ENCODE measurements at regions not wholly inside any gene's neighbourhood (a gene's known extent, or its start where the extent isn't known, plus 50 kb on each side); places are given as distances from the start of the nearest gene placed in this dataset.
"Not testable (repeated sequence)": the region's sequence is repeated elsewhere in the genome, so short reads cannot be mapped to it uniquely, and the experiment has no call there.

GRCh38 chr20:22844959-22845358 lies 190.2 kb upstream of the SSTR4 start:
- no peak for DNase-seq (ENCODE audit: low read depth, low spot score)
- in situ Hi-C loops (cut with HindIII; ENCODE audit: low pct_unique_long_range_greater_than_20kb, low sequenced_read_pairs) = no loop called here

GRCh38 chr20:22846863-22847262 lies 188.2 kb upstream of the SSTR4 start:
- DNase-seq (ENCODE audit: low read depth, low spot score) = no peak
- in situ Hi-C loops (cut with HindIII; ENCODE audit: low pct_unique_long_range_greater_than_20kb, low sequenced_read_pairs) = no loop called here

GRCh38 chr20:22848364-22848763 lies 186.7 kb upstream of the SSTR4 start:
- in situ Hi-C loops (cut with HindIII; ENCODE audit: low pct_unique_long_range_greater_than_20kb, low sequenced_read_pairs) = no loop called here
- DNase-seq (ENCODE audit: low read depth, low spot score) = no peak

GRCh38 chr20:22851679-22852346 lies 183.3 kb upstream of the SSTR4 start:
- peak; percentile 62 for DNase-seq (ENCODE audit: low read depth, low spot score)
- in situ Hi-C loops (cut with HindIII; ENCODE audit: low pct_unique_long_range_greater_than_20kb, low sequenced_read_pairs) = not testable (repeated sequence)

- in situ Hi-C loops (cut with HindIII; ENCODE audit: low pct_unique_long_range_greater_than_20kb, low sequenced_read_pairs) = no loop called here
- DNase-seq (ENCODE audit: low read depth, low spot score) = peak; percentile 62
Observed at GRCh38 chr20:22861231-22861980, 173.7 kb upstream of the SSTR4 start.

- in situ Hi-C loops (cut with HindIII; ENCODE audit: low pct_unique_long_range_greater_than_20kb, low sequenced_read_pairs) = no loop called here
- no peak for DNase-seq (ENCODE audit: low read depth, low spot score)
Observed at GRCh38 chr20:22861990-22862389, 173.1 kb upstream of the SSTR4 start.

- DNase-seq (ENCODE audit: low read depth, low spot score) = peak; percentile 14
- in situ Hi-C loops (cut with HindIII; ENCODE audit: low pct_unique_long_range_greater_than_20kb, low sequenced_read_pairs) = no loop called here
Observed at GRCh38 chr20:22862671-22863230, 172.4 kb upstream of the SSTR4 start.

GRCh38 chr20:22863826-22864225 lies 171.3 kb upstream of the SSTR4 start:
- no peak for DNase-seq (ENCODE audit: low read depth, low spot score)
- in situ Hi-C loops (cut with HindIII; ENCODE audit: low pct_unique_long_range_greater_than_20kb, low sequenced_read_pairs) = no loop called here

- in situ Hi-C loops (cut with HindIII; ENCODE audit: low pct_unique_long_range_greater_than_20kb, low sequenced_read_pairs) = no loop called here
- peak; percentile 14 for DNase-seq (ENCODE audit: low read depth, low spot score)
Observed at GRCh38 chr20:22866812-22867341, 168.2 kb upstream of the SSTR4 start.

GRCh38 chr20:22878166-22878565 lies 156.9 kb upstream of the SSTR4 start:
- in situ Hi-C loops (cut with HindIII; ENCODE audit: low pct_unique_long_range_greater_than_20kb, low sequenced_read_pairs) = no loop called here
- no peak for DNase-seq (ENCODE audit: low read depth, low spot score)

GRCh38 chr20:22880277-22880676 lies 154.8 kb upstream of the SSTR4 start:
- no peak for DNase-seq (ENCODE audit: low read depth, low spot score)
- in situ Hi-C loops (cut with HindIII; ENCODE audit: low pct_unique_long_range_greater_than_20kb, low sequenced_read_pairs) = no loop called here

- in situ Hi-C loops (cut with HindIII; ENCODE audit: low pct_unique_long_range_greater_than_20kb, low sequenced_read_pairs) = no loop called here
- no peak for DNase-seq (ENCODE audit: low read depth, low spot score)
Observed at GRCh38 chr20:22887796-22888195, 147.3 kb upstream of the SSTR4 start.

- DNase-seq (ENCODE audit: low read depth, low spot score) = no peak
- in situ Hi-C loops (cut with HindIII; ENCODE audit: low pct_unique_long_range_greater_than_20kb, low sequenced_read_pairs) = no loop called here
Observed at GRCh38 chr20:22890594-22891300, 144.4 kb upstream of the SSTR4 start.

GRCh38 chr20:22901164-22901563 lies 133.9 kb upstream of the SSTR4 start:
- in situ Hi-C loops (cut with HindIII; ENCODE audit: low pct_unique_long_range_greater_than_20kb, low sequenced_read_pairs) = no loop called here

GRCh38 chr20:22901921-22902320 lies 133.2 kb upstream of the SSTR4 start:
- in situ Hi-C loops (cut with HindIII; ENCODE audit: low pct_unique_long_range_greater_than_20kb, low sequenced_read_pairs) = no loop called here
- DNase-seq (ENCODE audit: low read depth, low spot score) = no peak

More at GRCh38 chr20:22901164-22901563, 133.9 kb upstream of the SSTR4 start:
- no peak for DNase-seq (ENCODE audit: low read depth, low spot score)

- DNase-seq (ENCODE audit: low read depth, low spot score) = no peak
- in situ Hi-C loops (cut with HindIII; ENCODE audit: low pct_unique_long_range_greater_than_20kb, low sequenced_read_pairs) = no loop called here
Observed at GRCh38 chr20:22904386-22904785, 130.7 kb upstream of the SSTR4 start.

- DNase-seq (ENCODE audit: low read depth, low spot score) = no peak
- in situ Hi-C loops (cut with HindIII; ENCODE audit: low pct_unique_long_range_greater_than_20kb, low sequenced_read_pairs) = no loop called here
Observed at GRCh38 chr20:22904905-22905304, 130.2 kb upstream of the SSTR4 start.

GRCh38 chr20:22905658-22906057 lies 129.5 kb upstream of the SSTR4 start:
- no peak for DNase-seq (ENCODE audit: low read depth, low spot score)
- in situ Hi-C loops (cut with HindIII; ENCODE audit: low pct_unique_long_range_greater_than_20kb, low sequenced_read_pairs) = no loop called here

Data from SK-MEL-5 (cell line).